Psoas muscle (tissue), 7 donors: ENCODE measurements at regions not wholly inside any gene's neighbourhood (a gene's known extent, or its start where the extent isn't known, plus 50 kb on each side); places are given as distances from the start of the nearest gene placed in this dataset.

ENCODE experiments used
- ATAC-seq, 4 donors: fragments of 200-7000 bp; cut with Tn5 transposase; one replicate each; pipeline ENCODE4 v1.9.1; 2020; ENCODE audit warnings: moderate library complexity in 3 of 4, mild to moderate bottlenecking in 2 of 4
- DNase-seq, 2 donors: peaks; one replicate each; pipeline ENCODE4 v3.0.0-alpha.2; 2020
- H3K27ac ChIP-seq: fragments of 200-600 bp; one replicate; pipeline ENCODE4 v1.8.0; 2022
- H3K27me3 ChIP-seq, 3 donors: fragments of 200-600 bp in 1 of 3; one replicate each; pipeline versions ENCODE4 v1.6.1 to v1.8.0; 2013 to 2022; ENCODE audit warnings: low read length in 2 of 3, mild to moderate bottlenecking in 2 of 3, moderate library complexity in 1 of 3; ENCODE audit not compliant: insufficient read depth in 3 of 3
- H3K36me3 ChIP-seq, 2 donors: fragments of 200-600 bp in 1 of 2; one replicate each; pipeline versions ENCODE4 v1.6.1 to v1.8.0; 2013 to 2022; ENCODE audit warnings: low read depth in 1 of 2, mild to moderate bottlenecking in 1 of 2, moderate library complexity in 1 of 2; ENCODE audit not compliant: insufficient read depth in 1 of 2
- H3K4me1 ChIP-seq: fragments of 200-600 bp; one replicate; pipeline ENCODE4 v1.8.0; 2022
- H3K4me3 ChIP-seq: fragments of 200-600 bp; one replicate; pipeline ENCODE4 v1.8.0; 2022; ENCODE audit warnings: mild to moderate bottlenecking
- H3K9me3 ChIP-seq: fragments of 200-600 bp; one replicate; pipeline ENCODE4 v1.8.0; 2022
- WGBS, 3 donors: extraction: QIAGEN DNeasy Blood & Tissue Kit; methylation state at CpG; one replicate each; pipeline versions ENCODE4 v1.1.6 to v1.1.7; 2013; 5-methylcytosine and 5-hydroxymethylcytosine counted together
- intact Hi-C, 2 donors: fragments of 100-400 bp; cut with DNase I; formaldehyde crosslinking; loops; one replicate each; pipeline versions ENCODE4 v1.11.0 to v1.14.2; 2022
- TF ChIP-seq, protein P1 (sequence below): fragments of 200-600 bp; IDR thresholded peaks from one replicate; pipeline ENCODE4 v1.8.0; 2022; ENCODE audit warnings: antibody characterized with exemption
- donor health status: healthy with polysubstance abuse.
- donor health status: DM: no; HTN: no; CAD: no; lungs with moderate emphysema.
- donor health status: Bipolar disorder and iron deficiency.
- donor health status: healthy.
- donor health status: DM: yes; HTN: yes; CAD: no.
- donor health status: DM: no; HTN: no; CAD: no.
- donor health status: DM: yes; HTN: yes; CAD: no.

DNA sequence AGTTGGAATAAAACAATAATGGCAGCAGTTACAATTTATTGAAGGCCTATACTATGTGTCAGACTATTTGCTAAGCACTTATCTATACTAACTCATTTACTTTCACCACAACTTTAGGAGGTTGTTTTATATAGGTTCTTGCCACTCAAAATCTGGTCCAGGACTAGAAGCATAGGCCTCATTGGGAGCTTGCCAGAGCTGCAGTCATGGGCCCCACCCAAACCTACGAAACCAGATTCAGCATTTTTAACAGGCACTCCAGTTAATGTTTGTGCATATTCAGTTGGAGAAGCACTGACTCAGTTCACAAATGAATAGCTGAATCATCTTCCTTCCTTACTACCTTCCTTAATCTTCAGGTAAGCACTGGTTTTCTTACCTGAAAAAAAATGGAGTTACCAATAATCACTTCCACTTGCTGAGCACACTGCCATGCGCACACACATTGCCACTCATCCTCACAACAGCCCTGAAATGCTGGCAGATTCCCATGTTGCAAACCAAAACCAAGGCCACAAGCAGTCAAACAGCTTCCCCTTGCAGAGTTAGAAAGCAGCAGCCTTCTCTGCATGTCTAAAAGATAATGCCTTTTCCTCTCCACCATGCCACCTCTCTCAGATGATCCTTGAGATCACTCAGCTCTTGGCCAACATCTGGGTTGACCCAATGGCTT, 122.4 kb downstream of the SLC16A9 start:
- intact Hi-C loops: no loop called here

DNA sequence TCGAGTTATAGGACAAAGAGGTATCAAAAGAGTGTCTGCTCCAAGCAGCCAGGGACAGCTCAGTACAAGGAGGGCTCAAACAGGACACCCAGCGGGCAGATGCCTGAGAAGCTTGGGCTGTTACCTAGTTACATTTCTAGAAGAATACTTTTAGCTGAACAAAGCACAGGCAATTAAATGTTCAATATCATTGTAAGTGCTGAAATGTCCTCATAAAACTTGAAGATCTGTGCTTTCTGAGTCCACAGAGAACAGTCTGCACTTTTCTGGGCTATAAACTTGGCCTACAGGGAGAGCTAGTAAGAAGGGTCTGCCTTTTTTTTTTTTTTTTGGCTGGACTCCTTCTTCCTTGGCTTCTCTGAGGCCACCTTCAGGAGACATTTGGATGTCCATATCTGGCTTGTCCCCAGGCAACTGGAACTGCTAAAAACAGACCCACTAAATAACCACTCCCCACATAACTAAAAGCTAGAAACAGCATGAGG, 123.2 kb downstream of the SLC16A9 start:
- no peak overlapping the region for H3K4me3 ChIP-seq
- no peak overlapping the region for H3K27ac ChIP-seq
- H3K27me3 ChIP-seq: no peaks in the 10 kb centered on the region
- TF ChIP-seq, protein P1, sequence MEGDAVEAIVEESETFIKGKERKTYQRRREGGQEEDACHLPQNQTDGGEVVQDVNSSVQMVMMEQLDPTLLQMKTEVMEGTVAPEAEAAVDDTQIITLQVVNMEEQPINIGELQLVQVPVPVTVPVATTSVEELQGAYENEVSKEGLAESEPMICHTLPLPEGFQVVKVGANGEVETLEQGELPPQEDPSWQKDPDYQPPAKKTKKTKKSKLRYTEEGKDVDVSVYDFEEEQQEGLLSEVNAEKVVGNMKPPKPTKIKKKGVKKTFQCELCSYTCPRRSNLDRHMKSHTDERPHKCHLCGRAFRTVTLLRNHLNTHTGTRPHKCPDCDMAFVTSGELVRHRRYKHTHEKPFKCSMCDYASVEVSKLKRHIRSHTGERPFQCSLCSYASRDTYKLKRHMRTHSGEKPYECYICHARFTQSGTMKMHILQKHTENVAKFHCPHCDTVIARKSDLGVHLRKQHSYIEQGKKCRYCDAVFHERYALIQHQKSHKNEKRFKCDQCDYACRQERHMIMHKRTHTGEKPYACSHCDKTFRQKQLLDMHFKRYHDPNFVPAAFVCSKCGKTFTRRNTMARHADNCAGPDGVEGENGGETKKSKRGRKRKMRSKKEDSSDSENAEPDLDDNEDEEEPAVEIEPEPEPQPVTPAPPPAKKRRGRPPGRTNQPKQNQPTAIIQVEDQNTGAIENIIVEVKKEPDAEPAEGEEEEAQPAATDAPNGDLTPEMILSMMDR: no peak
- ATAC-seq (no peak), DNase-seq (no peak)
- H3K9me3 ChIP-seq: no peaks in the 10 kb centered on the region
- intact Hi-C loops: no loop called here
- no peaks in the 10 kb centered on the region for H3K36me3 ChIP-seq
- WGBS, 3 donors: 68 to 89% (median 83%) methylated on average over 2 of the region's 2 CpGs
- H3K4me1 ChIP-seq: no peaks in the 10 kb centered on the region

More for the DNA sequence above, 122.4 kb downstream of the SLC16A9 start:
- ATAC-seq (no peak), DNase-seq (no peak)
- WGBS, 3 donors: 87 to 88% (median 88%) methylated on average over 2 of the region's 2 CpGs
- H3K9me3 ChIP-seq: no peaks in the 10 kb centered on the region
- H3K27me3 ChIP-seq: no peaks in the 10 kb centered on the region
- TF ChIP-seq, protein P1: no peak
- H3K4me1 ChIP-seq: no peaks in the 10 kb centered on the region
- H3K27ac ChIP-seq: no peak overlapping the region
- no peaks in the 10 kb centered on the region for H3K36me3 ChIP-seq
- no peak overlapping the region for H3K4me3 ChIP-seq

DNA sequence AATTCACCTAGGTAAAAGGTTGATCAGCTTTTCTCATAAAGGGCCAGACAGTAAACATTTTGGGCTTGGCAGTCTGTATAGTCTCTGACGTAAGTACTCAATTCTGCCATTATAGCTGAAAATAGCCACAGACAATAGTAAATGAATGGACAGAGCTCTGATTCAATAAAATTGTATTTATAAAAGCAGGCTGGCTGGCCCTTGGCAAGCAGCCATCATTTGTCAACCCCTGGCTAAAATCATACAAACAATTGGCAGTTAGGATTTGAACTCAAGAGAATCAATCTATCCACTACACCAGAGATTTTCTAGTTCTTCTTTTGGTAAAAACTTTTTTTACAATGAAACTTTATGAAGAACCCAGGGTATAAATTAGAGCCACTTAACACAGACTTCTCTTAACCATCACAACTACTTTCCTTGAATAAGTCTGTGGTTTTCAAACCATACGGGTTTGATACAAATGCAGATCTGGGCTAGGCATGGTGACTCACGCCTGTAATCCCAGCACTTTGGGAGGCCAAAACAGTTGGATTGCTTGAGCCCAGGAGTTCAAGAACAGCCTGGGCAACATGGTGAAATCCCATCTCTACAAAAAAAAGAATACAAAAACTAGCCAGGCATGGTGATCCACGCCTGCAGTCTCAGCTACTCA, 124.5 kb downstream of the SLC16A9 start:
- TF ChIP-seq, protein P1: no peak
- H3K27ac ChIP-seq: no peak overlapping the region
- 70 to 89% (median 76%) methylated on average over 4 of the region's 4 CpGs for WGBS, 3 donors

DNA sequence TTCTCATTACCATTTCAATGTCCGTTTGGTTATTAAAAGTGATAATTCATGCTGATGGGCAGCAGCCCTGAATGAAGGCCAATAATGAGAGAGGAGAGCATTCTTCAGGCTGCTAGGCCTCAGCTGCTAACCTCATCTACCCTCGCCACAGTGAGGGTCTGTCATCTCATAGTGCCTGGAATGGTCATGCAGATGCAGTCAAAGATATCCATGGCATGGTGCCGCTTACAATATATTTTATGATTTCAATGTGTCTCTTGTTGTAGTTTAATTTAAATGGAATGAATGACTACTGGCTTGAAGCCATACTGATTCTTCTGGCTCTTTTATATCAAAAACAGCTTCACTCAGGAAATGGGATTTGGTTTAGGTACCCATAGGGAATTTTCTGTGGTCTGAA, 126.9 kb downstream of the SLC16A9 start:
- H3K4me3 ChIP-seq: no peak overlapping the region
- DNase-seq (no peak), ATAC-seq (no peak)
- TF ChIP-seq, protein P1: no peak
- WGBS, 3 donors: 75 to 77% (median 77%) methylated on average over 3 of the region's 3 CpGs
- H3K27ac ChIP-seq: no peak overlapping the region
- no peaks in the 10 kb centered on the region for H3K4me1 ChIP-seq
- H3K27me3 ChIP-seq: no peaks in the 10 kb centered on the region
- intact Hi-C loops: loop anchor here in 1 of 2 donors (5.0 kb wide), 1 partner anchor 345 kb away; no protein-coding TSS in a partner anchor
- no peaks in the 10 kb centered on the region for H3K36me3 ChIP-seq
- H3K9me3 ChIP-seq: no peaks in the 10 kb centered on the region

More for the DNA sequence above, 124.5 kb downstream of the SLC16A9 start:
- Histone ChIP-seq H3K36me3 (no peaks in the 10 kb centered on the region), H3K4me3 (no peak overlapping the region), H3K9me3 (no peaks in the 10 kb centered on the region), H3K27me3 (no peaks in the 10 kb centered on the region), H3K4me1 (no peaks in the 10 kb centered on the region)
- ATAC-seq: no peak
- intact Hi-C loops: loop anchor here in 1 of 2 donors (1.0 kb wide), 1 partner anchor 17 kb away; no protein-coding TSS in a partner anchor
- DNase-seq: no peak
